ENCODE measurements at regions not wholly inside any gene's neighbourhood (a gene's known extent, or its start where the extent isn't known, plus 50 kb on each side); places are given as distances from the start of the nearest gene placed in this dataset.

DNA sequence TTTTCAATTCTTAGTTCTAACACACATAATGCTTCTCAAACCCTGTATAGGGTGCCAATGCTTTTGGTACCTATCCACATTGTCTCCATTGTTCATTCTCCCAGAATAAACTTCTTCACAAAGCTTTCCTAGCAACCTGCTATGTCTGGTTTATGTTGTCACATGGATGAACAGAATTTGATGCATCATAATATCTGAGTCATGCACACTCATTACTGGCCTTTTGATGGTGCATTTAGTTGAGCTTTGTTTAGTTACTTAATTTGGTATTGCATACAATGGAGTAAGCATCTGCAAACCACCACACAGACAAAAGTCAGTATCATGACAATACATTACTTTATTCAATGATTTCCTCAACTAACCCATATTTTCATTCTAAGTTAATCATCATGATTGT is 511.6 kb downstream of the CDY2B start:
- H3K27ac Mint-ChIP-seq: no peak overlapping the region
- no peaks in the 10 kb centered on the region for H3K27me3 Mint-ChIP-seq (ENCODE audit: low read depth)
- peaks cover 0 to 2% of the 10 kb centered on the region in 2 donors for H3K9me3 Mint-ChIP-seq
- ATAC-seq (replicated peaks in 1 of 2) (no peak), DNase-seq (no peak)
- H3K36me3 Mint-ChIP-seq (ENCODE audit: insufficient read depth in 2 of 2): no peaks in the 10 kb centered on the region
- no peak overlapping the region for H3K4me3 Mint-ChIP-seq
- H3K4me1 Mint-ChIP-seq (ENCODE audit: low read depth): no peaks in the 10 kb centered on the region

DNA sequence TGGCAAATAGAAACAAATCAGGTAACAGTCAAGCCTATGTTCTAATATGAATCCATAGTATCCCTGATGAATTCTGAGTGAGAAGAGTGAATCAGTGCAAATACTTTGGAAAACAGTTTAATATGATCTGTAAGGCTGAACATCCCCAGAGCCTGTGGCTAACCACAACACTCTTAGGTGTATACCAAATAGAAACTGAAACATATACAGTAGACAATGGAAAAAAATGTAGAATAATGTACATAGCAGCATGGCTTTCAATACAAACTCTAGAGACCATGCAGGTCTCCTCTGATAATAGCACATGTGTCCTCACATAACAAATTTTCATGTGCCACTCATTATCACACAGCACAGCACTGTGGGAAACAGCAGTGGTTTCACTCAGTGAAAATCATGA is 513.6 kb downstream of the CDY2B start:
- H3K27ac Mint-ChIP-seq: no peak overlapping the region
- DNase-seq (no peak), ATAC-seq (replicated peaks in 1 of 2) (no peak)
- no peak overlapping the region for H3K4me3 Mint-ChIP-seq
- H3K27me3 Mint-ChIP-seq (ENCODE audit: low read depth): no peaks in the 10 kb centered on the region
- H3K9me3 Mint-ChIP-seq: peaks cover 0 to 2% of the 10 kb centered on the region in 2 donors
- H3K36me3 Mint-ChIP-seq (ENCODE audit: insufficient read depth in 2 of 2): no peaks in the 10 kb centered on the region
- no peaks in the 10 kb centered on the region for H3K4me1 Mint-ChIP-seq (ENCODE audit: low read depth)

DNA sequence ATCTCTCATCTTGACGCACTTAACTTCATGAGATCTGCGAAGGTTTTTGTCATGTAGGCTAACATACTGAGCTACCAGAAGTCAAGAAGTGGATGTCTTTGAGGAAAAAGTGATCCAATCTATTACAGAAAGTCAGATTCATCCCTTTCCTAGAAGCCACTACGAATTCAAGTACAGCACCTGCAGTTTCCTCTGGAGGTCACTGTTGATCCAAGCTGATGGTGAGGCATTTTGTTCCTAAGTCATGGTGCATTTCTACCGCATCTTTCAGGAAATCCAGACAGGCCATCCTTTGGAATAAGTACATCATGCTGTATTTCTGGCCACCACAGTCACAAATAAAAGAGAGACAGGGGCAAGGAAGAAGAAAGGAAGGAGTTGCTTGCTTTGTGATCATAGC is 541.0 kb downstream of the CDY2B start:
- Mint-ChIP-seq H3K27me3 (ENCODE audit: low read depth) (no peaks in the 10 kb centered on the region), H3K9me3 (peaks cover 0 to 8% of the 10 kb centered on the region in 2 donors), H3K4me1 (ENCODE audit: low read depth) (no peaks in the 10 kb centered on the region), H3K36me3 (ENCODE audit: insufficient read depth in 2 of 2) (no peaks in the 10 kb centered on the region), H3K4me3 (no peak overlapping the region), H3K27ac (no peak overlapping the region)
- DNase-seq (no peak), ATAC-seq (replicated peaks in 1 of 2) (no peak)

DNA sequence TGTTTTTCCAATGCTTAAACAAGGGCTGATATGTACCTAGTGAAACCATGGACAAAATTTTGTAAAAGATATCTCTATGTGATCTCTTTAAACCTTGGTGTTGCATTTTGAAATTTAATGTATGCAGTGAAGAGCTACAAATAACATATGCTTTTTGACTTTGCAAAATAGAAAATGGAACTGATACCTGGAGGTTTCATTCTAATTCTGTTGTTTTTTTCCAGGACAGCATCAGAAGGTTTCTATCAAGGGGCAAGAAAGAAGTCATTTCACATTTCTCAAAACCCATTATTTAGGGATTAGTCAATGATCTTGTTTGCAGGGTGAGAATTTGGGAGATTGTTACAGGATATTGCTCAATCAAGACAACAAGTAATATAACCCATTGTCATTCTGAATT is 549.3 kb downstream of the CDY2B start:
- ATAC-seq (replicated peaks in 1 of 2): no peak
- H3K9me3 Mint-ChIP-seq: peaks cover 0 to 2% of the 10 kb centered on the region in 2 donors
- H3K27ac Mint-ChIP-seq: no peak overlapping the region
- H3K4me1 Mint-ChIP-seq (ENCODE audit: low read depth): no peaks in the 10 kb centered on the region
- H3K27me3 Mint-ChIP-seq (ENCODE audit: low read depth): no peaks in the 10 kb centered on the region
- no peak overlapping the region for H3K4me3 Mint-ChIP-seq
- DNase-seq: no peak
- no peaks in the 10 kb centered on the region for H3K36me3 Mint-ChIP-seq (ENCODE audit: insufficient read depth in 2 of 2)

DNA sequence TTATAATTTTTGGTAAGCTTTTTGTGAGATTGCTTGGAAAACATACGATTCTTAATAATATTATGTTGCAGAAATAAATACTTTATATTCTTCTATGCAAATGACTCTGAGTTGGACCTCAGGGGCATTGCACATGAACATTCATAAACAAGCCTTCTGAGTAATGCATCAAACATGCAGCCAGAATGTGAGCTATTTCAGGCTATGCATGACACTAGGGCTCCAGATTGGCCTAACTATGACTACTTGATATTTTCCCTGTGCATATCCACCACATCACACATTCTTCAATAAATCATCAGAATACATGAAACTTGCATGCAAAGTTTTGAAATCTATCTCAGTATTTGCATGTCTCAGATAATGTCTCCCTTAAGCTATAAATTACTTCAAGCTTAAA is 560.1 kb downstream of the CDY2B start:
- DNase-seq (no peak), ATAC-seq (replicated peaks in 1 of 2) (no peak)

GRCh38 chrY:17318631-17319030 is 561.4 kb downstream of the CDY2B start:
- peaks cover 0 to 1% of the 10 kb centered on the region in 2 donors for H3K36me3 Mint-ChIP-seq (ENCODE audit: insufficient read depth in 2 of 2)
- H3K27ac Mint-ChIP-seq: no peak overlapping the region
- H3K27me3 Mint-ChIP-seq (ENCODE audit: low read depth): no peaks in the 10 kb centered on the region
- DNase-seq (no peak), ATAC-seq (replicated peaks in 1 of 2) (no peak)
- no peaks in the 10 kb centered on the region for H3K4me1 Mint-ChIP-seq (ENCODE audit: low read depth)
- no peak overlapping the region for H3K4me3 Mint-ChIP-seq
- peaks cover 0 to 2% of the 10 kb centered on the region in 2 donors for H3K9me3 Mint-ChIP-seq

More for the DNA sequence above, 560.1 kb downstream of the CDY2B start:
- Mint-ChIP-seq H3K36me3 (ENCODE audit: insufficient read depth in 2 of 2) (peaks cover 0 to 3% of the 10 kb centered on the region in 2 donors), H3K4me3 (no peak overlapping the region), H3K27me3 (ENCODE audit: low read depth) (no peaks in the 10 kb centered on the region), H3K9me3 (no peaks in the 10 kb centered on the region), H3K4me1 (ENCODE audit: low read depth) (no peaks in the 10 kb centered on the region), H3K27ac (no peak overlapping the region)

DNA sequence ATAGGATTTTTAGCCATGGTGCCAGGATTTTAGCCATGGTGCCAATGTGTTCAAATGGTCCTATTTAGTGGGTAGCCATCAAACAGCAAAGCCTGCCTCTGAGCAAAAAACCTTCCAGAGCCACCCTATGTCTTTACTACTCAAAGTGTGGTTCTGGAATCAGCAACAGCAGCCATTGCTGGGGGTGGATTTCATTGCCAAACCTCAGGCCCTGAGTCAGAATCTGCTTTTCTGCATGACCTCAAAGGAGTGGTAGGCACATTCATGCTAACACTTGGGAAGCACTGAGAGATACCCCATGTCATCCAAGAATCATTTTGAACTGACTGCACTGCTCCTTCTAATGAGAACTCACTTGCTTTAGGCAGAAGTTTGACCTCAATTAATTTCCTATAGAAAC is 603.0 kb downstream of the CDY2B start:
- no peaks in the 10 kb centered on the region for H3K36me3 Mint-ChIP-seq (ENCODE audit: insufficient read depth in 2 of 2)
- H3K4me3 Mint-ChIP-seq: no peak overlapping the region
- DNase-seq (no peak), ATAC-seq (replicated peaks in 1 of 2) (peak in 1 of 2 donors; percentile 32)
- peaks cover 0 to 2% of the 10 kb centered on the region in 2 donors for H3K9me3 Mint-ChIP-seq
- H3K27me3 Mint-ChIP-seq (ENCODE audit: low read depth): no peaks in the 10 kb centered on the region
- no peaks in the 10 kb centered on the region for H3K4me1 Mint-ChIP-seq (ENCODE audit: low read depth)
- no peak overlapping the region for H3K27ac Mint-ChIP-seq

- H3K36me3 Mint-ChIP-seq (ENCODE audit: insufficient read depth in 2 of 2): no peaks in the 10 kb centered on the region
- H3K27ac Mint-ChIP-seq: no peak overlapping the region
- H3K4me3 Mint-ChIP-seq: no peak overlapping the region
- H3K9me3 Mint-ChIP-seq: peaks cover 0 to 4% of the 10 kb centered on the region in 2 donors
- ATAC-seq (replicated peaks in 1 of 2) (no peak), DNase-seq (no peak)
- H3K27me3 Mint-ChIP-seq (ENCODE audit: low read depth): no peaks in the 10 kb centered on the region
- no peaks in the 10 kb centered on the region for H3K4me1 Mint-ChIP-seq (ENCODE audit: low read depth)
Measured at GRCh38 chrY:17259497-17259896, 620.5 kb downstream of the CDY2B start.

GRCh38 chrY:17238406-17238805 is 641.6 kb downstream of the CDY2B start:
- Mint-ChIP-seq H3K9me3 (peaks cover 0 to 3% of the 10 kb centered on the region in 2 donors), H3K4me1 (ENCODE audit: low read depth) (no peaks in the 10 kb centered on the region), H3K27ac (no peak overlapping the region), H3K36me3 (ENCODE audit: insufficient read depth in 2 of 2) (no peaks in the 10 kb centered on the region), H3K4me3 (no peak overlapping the region), H3K27me3 (ENCODE audit: low read depth) (no peaks in the 10 kb centered on the region)
- DNase-seq (no peak), ATAC-seq (replicated peaks in 1 of 2) (no peak)

DNA sequence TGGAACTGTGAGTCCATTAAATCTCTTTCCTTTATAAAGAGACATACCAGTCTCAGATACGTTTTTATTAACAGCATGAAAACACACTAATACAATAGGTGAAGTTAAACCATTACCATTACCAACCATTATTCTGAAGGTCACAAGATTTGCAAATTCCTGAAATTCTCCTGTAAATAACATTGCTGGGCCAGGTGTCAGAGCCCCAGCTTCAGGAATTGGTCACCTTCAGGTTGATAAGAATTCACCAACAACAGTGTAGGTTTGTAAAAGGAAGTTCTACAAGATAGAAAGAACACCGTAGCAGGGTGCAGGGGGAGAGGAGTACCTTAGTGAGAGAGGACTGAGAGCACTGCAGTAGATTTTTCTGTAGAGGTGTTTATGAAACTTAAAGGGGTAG is 644.3 kb downstream of the CDY2B start:
- Mint-ChIP-seq H3K4me3 (no peak overlapping the region), H3K36me3 (ENCODE audit: insufficient read depth in 2 of 2) (no peaks in the 10 kb centered on the region), H3K4me1 (ENCODE audit: low read depth) (no peaks in the 10 kb centered on the region), H3K27ac (no peak overlapping the region), H3K9me3 (peaks cover 0 to 5% of the 10 kb centered on the region in 2 donors), H3K27me3 (ENCODE audit: low read depth) (no peaks in the 10 kb centered on the region)
- DNase-seq (no peak), ATAC-seq (replicated peaks in 1 of 2) (no peak)

- Mint-ChIP-seq H3K27ac (no peak overlapping the region), H3K4me1 (ENCODE audit: low read depth) (no peaks in the 10 kb centered on the region), H3K36me3 (ENCODE audit: insufficient read depth in 2 of 2) (peaks cover 0 to 1% of the 10 kb centered on the region in 2 donors), H3K27me3 (ENCODE audit: low read depth) (no peaks in the 10 kb centered on the region), H3K9me3 (peaks cover 0 to 5% of the 10 kb centered on the region in 2 donors), H3K4me3 (no peak overlapping the region)
- no peak for DNase-seq
- ATAC-seq (replicated peaks in 1 of 2): no peak
Measured at GRCh38 chrY:17233435-17234109, 646.4 kb downstream of the CDY2B start.

DNA sequence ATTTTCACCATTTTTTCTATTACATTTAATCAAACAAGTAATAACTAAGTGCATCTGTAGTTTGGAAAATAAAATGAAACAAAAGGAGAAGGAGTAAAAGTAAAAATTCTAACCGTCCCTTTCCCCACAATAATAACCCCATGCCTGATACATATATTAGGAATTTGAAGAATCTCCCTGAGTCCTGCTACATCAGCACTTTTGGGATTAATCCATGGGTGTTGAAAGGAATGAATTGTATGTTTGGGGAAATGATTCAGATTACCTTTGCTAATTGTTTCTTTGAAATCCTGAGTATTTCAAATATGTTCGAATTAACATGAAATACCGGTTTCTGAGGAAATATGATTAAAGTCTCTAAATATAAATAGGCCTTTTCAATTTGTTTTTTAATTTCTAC is 648.0 kb downstream of the CDY2B start:
- no peak overlapping the region for H3K4me3 Mint-ChIP-seq
- no peaks in the 10 kb centered on the region for H3K4me1 Mint-ChIP-seq (ENCODE audit: low read depth)
- no peak overlapping the region for H3K27ac Mint-ChIP-seq
- DNase-seq (no peak), ATAC-seq (replicated peaks in 1 of 2) (no peak)
- peaks cover 0 to 7% of the 10 kb centered on the region in 2 donors for H3K9me3 Mint-ChIP-seq
- H3K27me3 Mint-ChIP-seq (ENCODE audit: low read depth): no peaks in the 10 kb centered on the region
- H3K36me3 Mint-ChIP-seq (ENCODE audit: insufficient read depth in 2 of 2): peaks cover 0 to 1% of the 10 kb centered on the region in 2 donors

DNA sequence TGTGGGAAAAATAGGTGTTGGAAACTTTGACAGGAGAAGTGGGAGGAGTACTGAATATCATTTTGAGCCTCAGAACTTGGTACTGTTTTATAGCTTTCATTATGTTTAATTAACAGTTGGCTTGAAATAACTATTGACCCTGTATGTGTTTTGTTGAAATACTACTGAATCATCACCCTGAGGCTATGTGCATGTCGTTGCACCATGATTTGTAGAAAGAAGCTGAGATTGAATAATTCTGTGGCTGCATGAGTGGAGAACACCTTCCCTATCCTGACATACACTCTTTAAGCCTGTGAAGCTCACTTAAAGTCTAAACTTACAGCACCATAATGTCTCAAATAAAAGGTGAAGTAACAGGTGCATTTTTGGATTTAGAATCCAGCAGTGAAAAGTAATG is 656.5 kb downstream of the CDY2B start:
- DNase-seq (no peak), ATAC-seq (replicated peaks in 1 of 2) (no peak)
- Mint-ChIP-seq H3K4me1 (ENCODE audit: low read depth) (no peaks in the 10 kb centered on the region), H3K9me3 (peaks cover 0 to 5% of the 10 kb centered on the region in 2 donors), H3K27me3 (ENCODE audit: low read depth) (no peaks in the 10 kb centered on the region), H3K27ac (no peak overlapping the region), H3K36me3 (ENCODE audit: insufficient read depth in 2 of 2) (no peaks in the 10 kb centered on the region), H3K4me3 (no peak overlapping the region)

- Mint-ChIP-seq H3K9me3 (peaks cover 0 to 2% of the 10 kb centered on the region in 2 donors), H3K27me3 (ENCODE audit: low read depth) (no peaks in the 10 kb centered on the region), H3K4me3 (no peak overlapping the region), H3K36me3 (ENCODE audit: insufficient read depth in 2 of 2) (no peaks in the 10 kb centered on the region), H3K27ac (no peak overlapping the region), H3K4me1 (ENCODE audit: low read depth) (no peaks in the 10 kb centered on the region)
- ATAC-seq (replicated peaks in 1 of 2): no peak
- no peak for DNase-seq
Measured at GRCh38 chrY:17202395-17202794, 677.6 kb downstream of the CDY2B start.
